CD8-positive, alpha-beta memory T cell (primary cell): ENCODE measurements at regions not wholly inside any gene's neighbourhood (a gene's known extent, or its start where the extent isn't known, plus 50 kb on each side); places are given as distances from the start of the nearest gene placed in this dataset.

Source experiments
- CTCF ChIA-PET: fragments of 350-600 bp; sonication (Branson Sonifier 250); formaldehyde crosslinking; loops from one replicate; lab custom pipeline; 2021; ENCODE audit warnings: antibody characterized with exemption; lab: Charles Lee
- POLR2A ChIA-PET: fragments of 350-600 bp; sonication (Branson Sonifier 250); formaldehyde crosslinking; loops from one replicate; lab custom pipeline; 2021; ENCODE audit warnings: antibody characterized with exemption; lab: Charles Lee
- DNase-seq, 5 donors: peaks; one replicate each; pipeline versions ENCODE4 v3.0.0 to v3.0.0-alpha.2; 2020 to 2022; ENCODE audit warnings: mixed read lengths in 1 of 5
- H3K27ac ChIP-seq: one replicate; pipeline ENCODE4 v1.7.0; 2013; ENCODE audit warnings: low read depth, mild to moderate bottlenecking, low read length, moderate library complexity
- H3K27me3 ChIP-seq: 2 replicates; pipeline ENCODE4 v1.7.0; 2013; ENCODE audit warnings: low read length, mild to moderate bottlenecking; ENCODE audit not compliant: insufficient read depth, poor library complexity, severe bottlenecking
- H3K36me3 ChIP-seq: 2 replicates; pipeline ENCODE4 v1.7.0; 2013; ENCODE audit warnings: mild to moderate bottlenecking, low read length, moderate library complexity; ENCODE audit not compliant: insufficient read depth
- H3K4me1 ChIP-seq: 2 replicates; pipeline ENCODE4 v1.7.0; 2013; ENCODE audit warnings: mild to moderate bottlenecking, low read length, moderate library complexity; ENCODE audit not compliant: insufficient read depth
- H3K4me3 ChIP-seq: 2 replicates; pipeline ENCODE4 v1.7.0; 2013; ENCODE audit warnings: mild to moderate bottlenecking, low read length
- H3K9me3 ChIP-seq: 2 replicates; pipeline ENCODE4 v1.7.0; 2013; ENCODE audit warnings: mild to moderate bottlenecking, low read length
- H3K27ac Mint-ChIP-seq, 8 donors: one replicate each; pipeline ENCODE4 v1.8.0; 2020 to 2021; ENCODE audit warnings: mixed read lengths in 8 of 8, mild to moderate bottlenecking in 6 of 8, inconsistent platforms in 3 of 8, moderate library complexity in 3 of 8
- H3K27me3 Mint-ChIP-seq, 2 donors: one replicate each; pipeline ENCODE4 v1.8.0; 2020 to 2021; ENCODE audit warnings: mixed read lengths in 2 of 2, mild to moderate bottlenecking in 1 of 2, moderate library complexity in 1 of 2
- H3K36me3 Mint-ChIP-seq, 3 donors: one replicate each; pipeline ENCODE4 v1.8.0; 2020 to 2021; ENCODE audit warnings: mixed read lengths in 3 of 3, inconsistent platforms in 1 of 3, mild to moderate bottlenecking in 1 of 3
- H3K4me1 Mint-ChIP-seq, 3 donors: one replicate each; pipeline ENCODE4 v1.8.0; 2020 to 2021; ENCODE audit warnings: mixed read lengths in 3 of 3, inconsistent platforms in 1 of 3, mild to moderate bottlenecking in 1 of 3
- H3K4me3 Mint-ChIP-seq, 7 donors: one replicate each; pipeline ENCODE4 v1.8.0; 2020 to 2021; ENCODE audit warnings: mixed read lengths in 7 of 7, mild to moderate bottlenecking in 6 of 7, moderate library complexity in 4 of 7, inconsistent platforms in 2 of 7
- H3K9me3 Mint-ChIP-seq, 5 donors: one replicate each; pipeline ENCODE4 v1.8.0; 2020 to 2022; ENCODE audit warnings: mixed read lengths in 5 of 5, mild to moderate bottlenecking in 3 of 5, moderate library complexity in 2 of 5, inconsistent platforms in 1 of 5

GRCh38 chr15:97867870-97868269 lies 92.6 kb upstream of the ARRDC4 start:
- CTCF ChIA-PET: no interaction called here
- H3K9me3 ChIP-seq: no peaks in the 10 kb centered on the region
- H3K4me1 Mint-ChIP-seq: no peaks in the 10 kb centered on the region

GRCh38 chr15:97868981-97869380 lies 91.5 kb upstream of the ARRDC4 start:
- Mint-ChIP-seq H3K9me3 (peaks cover 2 to 6% (median 4%) of the 10 kb centered on the region in 5 donors), H3K4me3 (no peak overlapping the region), H3K27ac (no peak overlapping the region), H3K36me3 (peaks cover 0 to 4% (median 0%) of the 10 kb centered on the region in 3 donors), H3K4me1 (no peaks in the 10 kb centered on the region), H3K27me3 (no peaks in the 10 kb centered on the region)
- no peaks in the 10 kb centered on the region for H3K4me1 ChIP-seq
- POLR2A ChIA-PET: no interaction called here
- H3K36me3 ChIP-seq: no peaks in the 10 kb centered on the region
- DNase-seq: no peak
- H3K27me3 ChIP-seq: no peaks in the 10 kb centered on the region
- no peak overlapping the region for H3K27ac ChIP-seq
- CTCF ChIA-PET: no interaction called here
- H3K9me3 ChIP-seq: no peaks in the 10 kb centered on the region
- H3K4me3 ChIP-seq: no peak overlapping the region

More at GRCh38 chr15:97867870-97868269, 92.6 kb upstream of the ARRDC4 start:
- no peak overlapping the region for H3K27ac Mint-ChIP-seq
- peaks cover 0 to 4% (median 0%) of the 10 kb centered on the region in 3 donors for H3K36me3 Mint-ChIP-seq
- no peak for DNase-seq
- Histone ChIP-seq H3K27me3 (no peaks in the 10 kb centered on the region), H3K27ac (no peak overlapping the region), H3K4me1 (no peaks in the 10 kb centered on the region), H3K36me3 (no peaks in the 10 kb centered on the region), H3K4me3 (no peak overlapping the region)
- H3K4me3 Mint-ChIP-seq: no peak overlapping the region
- peaks cover 2 to 6% (median 4%) of the 10 kb centered on the region in 5 donors for H3K9me3 Mint-ChIP-seq
- H3K27me3 Mint-ChIP-seq: no peaks in the 10 kb centered on the region
- POLR2A ChIA-PET: no interaction called here

- Mint-ChIP-seq H3K27ac (no peak overlapping the region), H3K4me3 (no peak overlapping the region), H3K4me1 (no peaks in the 10 kb centered on the region), H3K9me3 (peaks cover 2 to 9% (median 4%) of the 10 kb centered on the region in 5 donors), H3K27me3 (no peaks in the 10 kb centered on the region), H3K36me3 (peaks cover 0 to 4% (median 0%) of the 10 kb centered on the region in 3 donors)
- Histone ChIP-seq H3K9me3 (no peaks in the 10 kb centered on the region), H3K4me3 (no peak overlapping the region), H3K36me3 (no peaks in the 10 kb centered on the region), H3K27me3 (no peaks in the 10 kb centered on the region), H3K27ac (no peak overlapping the region), H3K4me1 (no peaks in the 10 kb centered on the region)
- ChIA-PET POLR2A (no interaction called here), CTCF (no interaction called here)
- DNase-seq: no peak
These were observed 89.7 kb upstream of the ARRDC4 start for GRCh38 chr15:97870771-97871170.

DNA sequence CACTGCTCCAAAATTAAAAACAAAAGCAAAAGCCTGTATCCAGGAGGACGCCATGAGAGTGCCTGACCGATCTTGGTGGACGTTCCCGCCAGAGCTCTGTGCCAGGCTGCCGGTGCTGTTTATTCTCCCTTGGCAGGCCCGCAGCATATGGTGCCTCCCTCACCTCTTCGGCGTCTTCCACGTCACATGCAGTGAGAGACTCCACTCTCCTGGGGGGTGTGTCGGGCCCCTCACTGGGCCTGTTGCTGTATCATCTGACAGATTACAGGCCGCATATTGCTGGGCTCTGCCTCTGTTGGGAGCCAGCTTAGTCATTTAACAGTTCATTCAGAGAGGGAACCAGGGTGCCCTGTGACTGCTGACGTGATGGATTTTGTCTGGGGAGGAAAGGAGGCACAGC lies 86.4 kb upstream of the ARRDC4 start:
- H3K36me3 ChIP-seq: no peaks in the 10 kb centered on the region
- ChIA-PET POLR2A (no interaction called here), CTCF (no interaction called here)
- peaks cover 2 to 6% (median 4%) of the 10 kb centered on the region in 5 donors for H3K9me3 Mint-ChIP-seq
- peak overlapping the region; percentile 9 for H3K27ac ChIP-seq
- no peak overlapping the region for H3K4me3 Mint-ChIP-seq
- no peak for DNase-seq
- H3K27ac Mint-ChIP-seq: peak overlapping the region in 1 of 8 donors; percentile 50
- H3K27me3 Mint-ChIP-seq: peaks cover 0 to 4% of the 10 kb centered on the region in 2 donors
- H3K36me3 Mint-ChIP-seq: peaks cover 0 to 4% (median 0%) of the 10 kb centered on the region in 3 donors
- no peak overlapping the region for H3K4me3 ChIP-seq
- H3K9me3 ChIP-seq: no peaks in the 10 kb centered on the region
- no peaks in the 10 kb centered on the region for H3K4me1 ChIP-seq
- no peaks in the 10 kb centered on the region for H3K27me3 ChIP-seq
- H3K4me1 Mint-ChIP-seq: no peaks in the 10 kb centered on the region

DNA sequence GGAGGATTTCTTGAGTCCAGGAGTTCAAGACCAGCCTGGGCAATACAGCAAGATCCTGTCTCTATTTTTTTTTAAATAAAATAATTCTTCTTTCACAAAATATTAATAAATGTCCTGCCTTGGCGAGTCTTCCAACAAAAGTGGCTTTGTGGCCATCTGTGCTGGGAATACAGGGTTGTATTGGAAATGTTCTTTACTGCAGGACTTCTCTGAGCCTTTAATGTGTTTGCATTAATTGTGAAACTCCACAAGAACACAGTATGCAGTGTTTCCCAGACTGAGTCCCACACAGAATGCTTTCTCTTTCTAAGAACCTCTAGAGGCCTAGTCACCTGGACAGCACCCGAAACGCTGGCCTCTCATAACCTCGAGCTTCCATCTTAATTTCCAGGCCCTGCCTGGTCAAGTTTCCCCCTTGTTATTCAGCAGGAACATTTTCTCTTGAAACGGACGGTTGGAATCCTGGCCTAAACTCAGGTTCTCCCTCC lies 85.4 kb upstream of the ARRDC4 start:
- Histone ChIP-seq H3K27ac (peak overlapping the region; percentile 24), H3K27me3 (no peaks in the 10 kb centered on the region), H3K36me3 (no peaks in the 10 kb centered on the region), H3K4me3 (no peak overlapping the region), H3K9me3 (no peaks in the 10 kb centered on the region), H3K4me1 (no peaks in the 10 kb centered on the region)
- peaks cover 0 to 4% (median 0%) of the 10 kb centered on the region in 3 donors for H3K36me3 Mint-ChIP-seq
- H3K4me3 Mint-ChIP-seq: no peak overlapping the region
- ChIA-PET POLR2A (no interaction called here), CTCF (no interaction called here)
- no peak overlapping the region for H3K27ac Mint-ChIP-seq
- H3K27me3 Mint-ChIP-seq: peaks cover 0 to 4% of the 10 kb centered on the region in 2 donors
- no peaks in the 10 kb centered on the region for H3K4me1 Mint-ChIP-seq
- peaks cover 2 to 8% (median 6%) of the 10 kb centered on the region in 5 donors for H3K9me3 Mint-ChIP-seq
- DNase-seq: no peak

GRCh38 chr15:97875513-97876280 lies 84.8 kb upstream of the ARRDC4 start:
- Mint-ChIP-seq H3K4me1 (no peaks in the 10 kb centered on the region), H3K27me3 (peaks cover 0 to 4% of the 10 kb centered on the region in 2 donors), H3K27ac (no peak overlapping the region), H3K36me3 (peaks cover 0 to 4% (median 0%) of the 10 kb centered on the region in 3 donors), H3K9me3 (peaks cover 2 to 6% (median 5%) of the 10 kb centered on the region in 5 donors), H3K4me3 (no peak overlapping the region)
- no peaks in the 10 kb centered on the region for H3K9me3 ChIP-seq
- no peak for DNase-seq
- no peaks in the 10 kb centered on the region for H3K27me3 ChIP-seq
- no peak overlapping the region for H3K4me3 ChIP-seq
- no peaks in the 10 kb centered on the region for H3K4me1 ChIP-seq
- H3K27ac ChIP-seq: peak overlapping the region; percentile 24
- CTCF ChIA-PET: no interaction called here
- POLR2A ChIA-PET: no interaction called here
- no peaks in the 10 kb centered on the region for H3K36me3 ChIP-seq

- H3K36me3 Mint-ChIP-seq: peaks cover 0 to 2% (median 0%) of the 10 kb centered on the region in 3 donors
- ChIA-PET POLR2A (no interaction called here), CTCF (no interaction called here)
- no peak for DNase-seq
- Histone ChIP-seq H3K9me3 (no peaks in the 10 kb centered on the region), H3K36me3 (no peaks in the 10 kb centered on the region), H3K4me3 (no peak overlapping the region), H3K27ac (no peak overlapping the region), H3K4me1 (no peaks in the 10 kb centered on the region), H3K27me3 (no peaks in the 10 kb centered on the region)
- peaks cover 0 to 4% of the 10 kb centered on the region in 2 donors for H3K27me3 Mint-ChIP-seq
- H3K4me3 Mint-ChIP-seq: no peak overlapping the region
- no peak overlapping the region for H3K27ac Mint-ChIP-seq
- no peaks in the 10 kb centered on the region for H3K4me1 Mint-ChIP-seq
- H3K9me3 Mint-ChIP-seq: peaks cover 2 to 5% (median 5%) of the 10 kb centered on the region in 5 donors
These were observed 84.2 kb upstream of the ARRDC4 start for GRCh38 chr15:97876281-97876675.

GRCh38 chr15:97881346-97881965 lies 79.0 kb upstream of the ARRDC4 start:
- H3K4me1 Mint-ChIP-seq: no peaks in the 10 kb centered on the region
- ChIA-PET POLR2A (no interaction called here), CTCF (no interaction called here)
- no peak for DNase-seq
- Histone ChIP-seq H3K27me3 (no peaks in the 10 kb centered on the region), H3K27ac (no peak overlapping the region), H3K9me3 (no peaks in the 10 kb centered on the region), H3K36me3 (no peaks in the 10 kb centered on the region), H3K4me3 (no peak overlapping the region), H3K4me1 (no peaks in the 10 kb centered on the region)
- no peak overlapping the region for H3K27ac Mint-ChIP-seq
- peaks cover 0 to 10% (median 2%) of the 10 kb centered on the region in 5 donors for H3K9me3 Mint-ChIP-seq
- H3K27me3 Mint-ChIP-seq: peaks cover 0 to 4% of the 10 kb centered on the region in 2 donors
- no peaks in the 10 kb centered on the region for H3K36me3 Mint-ChIP-seq
- H3K4me3 Mint-ChIP-seq: no peak overlapping the region
